Gastrocnemius medialis (tissue), 4 donors: ENCODE measurements at regions not wholly inside any gene's neighbourhood (a gene's known extent, or its start where the extent isn't known, plus 50 kb on each side); places are given as distances from the start of the nearest gene placed in this dataset.

ENCODE experiments used
- ATAC-seq, 2 donors: fragments of 150-250 bp; one replicate each; pipeline ENCODE4 v1.9.1; 2016
- DNase-seq, 2 donors: peaks; one replicate each; pipeline ENCODE4 v3.0.0-alpha.2; 2019
- H3K27ac ChIP-seq, 4 donors: fragments of 200-600 bp; sonication (generic); 1 replicate in 1 of 4; 2 replicates in 3 of 4; pipeline ENCODE4 v1.5.1; 2016 to 2018; ENCODE audit warnings: mild to moderate bottlenecking in 2 of 4, moderate library complexity in 1 of 4
- H3K27me3 ChIP-seq, 3 donors: fragments of 200-600 bp; sonication (generic) in 2 of 3; 1 replicate in 1 of 3; 2 replicates in 2 of 3; pipeline versions ENCODE4 v1.5.1 to v1.6.0; 2016 to 2019; ENCODE audit warnings: mild to moderate bottlenecking in 1 of 3, moderate library complexity in 1 of 3
- H3K36me3 ChIP-seq, 2 donors: fragments of 200-600 bp; sonication (generic) in 1 of 2; one replicate each; pipeline ENCODE4 v1.5.1; 2017 to 2018
- H3K4me1 ChIP-seq, 2 donors: fragments of 200-600 bp; sonication (generic) in 1 of 2; one replicate each; pipeline ENCODE4 v1.5.1; 2016 to 2017; ENCODE audit warnings: mild to moderate bottlenecking in 2 of 2
- H3K4me3 ChIP-seq, 4 donors: fragments of 200-600 bp; sonication (generic) in 3 of 4; 1 replicate in 1 of 4; 2 replicates in 3 of 4; pipeline ENCODE4 v1.5.1; 2016 to 2019; ENCODE audit warnings: mild to moderate bottlenecking in 2 of 4
- H3K9me3 ChIP-seq, 3 donors: fragments of 200-600 bp; sonication (generic) in 2 of 3; 1 replicate in 1 of 3; 2 replicates in 2 of 3; pipeline ENCODE4 v1.5.1; 2016 to 2019
- POLR2A ChIP-seq, 2 donors: fragments of 450-650 bp; IDR thresholded peaks; one replicate each; pipeline ENCODE4 v1.6.1; 2017; ENCODE audit warnings: antibody characterized with exemption in 2 of 2, mild to moderate bottlenecking in 2 of 2, moderate library complexity in 2 of 2
- in situ Hi-C, 4 donors: fragments of 200-750 bp; cut with MboI; loops; one replicate each; pipeline versions ENCODE4 v1.15.0 to v1.8.0; 2017; ENCODE audit warnings: low sequenced_read_pairs in 4 of 4
- intact Hi-C: fragments of 100-400 bp; cut with DNase I; formaldehyde crosslinking; loops from one replicate; pipeline ENCODE4 v1.15.1; 2023; ENCODE audit warnings: low total_unique reads
- TF ChIP-seq, protein P1 (sequence below), 5 experiments: fragments of 450-650 bp in 3 of 5; fragments of 200-600 bp in 2 of 5; sonication (generic) in 2 of 5; IDR thresholded peaks in 4 of 5; conservative IDR thresholded peaks in 1 of 5; 1 replicate in 4 of 5; 2 replicates in 1 of 5; pipeline ENCODE4 v1.5.1; 2016 to 2019; ENCODE audit warnings: antibody characterized with exemption in 5 of 5, mild to moderate bottlenecking in 3 of 5, moderate library complexity in 3 of 5

DNA sequence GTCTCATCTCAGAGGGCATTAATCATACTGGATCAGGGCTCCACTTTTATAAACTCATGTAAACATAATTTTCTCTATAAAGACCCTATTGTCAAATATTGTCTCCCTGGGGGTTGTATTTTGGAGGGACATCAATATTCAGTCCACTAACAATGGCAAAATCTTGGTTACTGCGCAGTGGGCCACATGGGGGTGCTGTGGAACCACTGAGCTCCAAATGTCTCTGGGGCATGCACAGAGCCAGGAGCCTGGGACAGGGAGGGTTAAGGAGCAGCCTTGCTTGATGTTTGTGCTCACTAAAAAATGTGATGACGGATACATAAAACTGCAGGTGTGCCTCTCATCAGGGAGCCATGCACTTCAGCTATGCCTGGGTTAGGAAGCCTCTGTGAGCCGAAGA, 62.1 kb upstream of the PRSS58 start:
- Histone ChIP-seq H3K36me3 (no peaks in the 10 kb centered on the region), H3K27me3 (no peaks in the 10 kb centered on the region), H3K4me1 (peaks cover 0 to 5% of the 10 kb centered on the region in 2 donors), H3K9me3 (no peaks in the 10 kb centered on the region), H3K27ac (no peak overlapping the region), H3K4me3 (no peak overlapping the region)
- no peak for TF ChIP-seq POLR2A (IDR thresholded peaks at IDR 0.05)
- TF ChIP-seq, protein P1, sequence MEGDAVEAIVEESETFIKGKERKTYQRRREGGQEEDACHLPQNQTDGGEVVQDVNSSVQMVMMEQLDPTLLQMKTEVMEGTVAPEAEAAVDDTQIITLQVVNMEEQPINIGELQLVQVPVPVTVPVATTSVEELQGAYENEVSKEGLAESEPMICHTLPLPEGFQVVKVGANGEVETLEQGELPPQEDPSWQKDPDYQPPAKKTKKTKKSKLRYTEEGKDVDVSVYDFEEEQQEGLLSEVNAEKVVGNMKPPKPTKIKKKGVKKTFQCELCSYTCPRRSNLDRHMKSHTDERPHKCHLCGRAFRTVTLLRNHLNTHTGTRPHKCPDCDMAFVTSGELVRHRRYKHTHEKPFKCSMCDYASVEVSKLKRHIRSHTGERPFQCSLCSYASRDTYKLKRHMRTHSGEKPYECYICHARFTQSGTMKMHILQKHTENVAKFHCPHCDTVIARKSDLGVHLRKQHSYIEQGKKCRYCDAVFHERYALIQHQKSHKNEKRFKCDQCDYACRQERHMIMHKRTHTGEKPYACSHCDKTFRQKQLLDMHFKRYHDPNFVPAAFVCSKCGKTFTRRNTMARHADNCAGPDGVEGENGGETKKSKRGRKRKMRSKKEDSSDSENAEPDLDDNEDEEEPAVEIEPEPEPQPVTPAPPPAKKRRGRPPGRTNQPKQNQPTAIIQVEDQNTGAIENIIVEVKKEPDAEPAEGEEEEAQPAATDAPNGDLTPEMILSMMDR (IDR thresholded peaks at IDR 0.05 in 4 of 5, conservative IDR thresholded peaks at IDR 0.05 in 1 of 5) = no peak
- no peak for DNase-seq
- ATAC-seq = no peak
- in situ Hi-C loops = no loop called here
- intact Hi-C loops = no loop called here

DNA sequence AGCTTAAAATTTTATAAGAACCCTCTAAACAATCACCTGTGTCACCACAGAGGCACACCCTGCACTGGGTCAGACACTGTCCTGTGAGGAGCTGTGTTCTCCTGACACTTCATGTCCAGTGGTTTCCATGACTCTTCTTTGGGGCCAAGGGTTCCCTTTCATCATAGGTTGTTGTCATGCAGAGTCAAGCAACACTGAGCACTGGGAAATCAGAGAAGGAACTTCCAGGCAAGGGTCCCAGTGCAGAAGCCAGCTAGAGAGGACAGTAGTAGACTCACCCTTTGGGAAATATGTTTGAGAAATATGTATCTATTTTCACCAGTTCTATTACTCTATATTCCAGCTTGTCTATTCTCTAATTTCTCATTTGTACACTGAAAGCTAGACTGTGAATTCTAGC, 56.4 kb upstream of the PRSS58 start:
- DNase-seq = no peak
- Histone ChIP-seq H3K27me3 (no peaks in the 10 kb centered on the region), H3K36me3 (no peaks in the 10 kb centered on the region), H3K9me3 (no peaks in the 10 kb centered on the region), H3K4me3 (no peak overlapping the region), H3K27ac (no peak overlapping the region), H3K4me1 (peaks cover 0 to 5% of the 10 kb centered on the region in 2 donors)
- no peak for ATAC-seq
- TF ChIP-seq, protein P1 (IDR thresholded peaks at IDR 0.05 in 4 of 5, conservative IDR thresholded peaks at IDR 0.05 in 1 of 5) = no peak
- no peak for TF ChIP-seq POLR2A (IDR thresholded peaks at IDR 0.05)
- in situ Hi-C loops (no loop called here), intact Hi-C loops (no loop called here)

DNA sequence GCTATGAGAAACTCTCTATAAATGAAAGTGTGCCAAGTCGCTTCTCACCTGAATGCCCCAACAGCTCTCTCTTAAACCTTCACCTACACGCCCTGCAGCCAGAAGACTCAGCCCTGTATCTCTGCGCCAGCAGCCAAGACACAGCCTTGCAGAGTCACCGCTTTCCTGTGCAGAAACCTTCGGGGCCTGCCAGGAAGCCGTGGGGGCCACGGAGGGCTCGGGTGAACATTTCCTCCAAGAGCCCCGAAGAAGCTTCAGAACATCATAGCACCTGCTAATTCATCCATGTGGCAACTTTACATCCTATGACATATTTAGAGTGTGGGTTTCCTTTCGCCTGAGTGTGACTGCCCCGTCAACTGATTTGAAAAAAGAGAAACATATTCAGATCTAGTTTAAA, 55.7 kb upstream of the PRSS58 start:
- H3K27me3 ChIP-seq = no peaks in the 10 kb centered on the region
- no peak overlapping the region for H3K4me3 ChIP-seq
- peaks cover 0 to 4% of the 10 kb centered on the region in 2 donors for H3K4me1 ChIP-seq
- TF ChIP-seq, protein P1 (IDR thresholded peaks at IDR 0.05 in 4 of 5, conservative IDR thresholded peaks at IDR 0.05 in 1 of 5) = no peak
- no peak for TF ChIP-seq POLR2A (IDR thresholded peaks at IDR 0.05)
- H3K27ac ChIP-seq = no peak overlapping the region
- intact Hi-C loops (no loop called here), in situ Hi-C loops (no loop called here)
- ATAC-seq = no peak
- no peaks in the 10 kb centered on the region for H3K9me3 ChIP-seq
- H3K36me3 ChIP-seq = no peaks in the 10 kb centered on the region
- no peak for DNase-seq

DNA sequence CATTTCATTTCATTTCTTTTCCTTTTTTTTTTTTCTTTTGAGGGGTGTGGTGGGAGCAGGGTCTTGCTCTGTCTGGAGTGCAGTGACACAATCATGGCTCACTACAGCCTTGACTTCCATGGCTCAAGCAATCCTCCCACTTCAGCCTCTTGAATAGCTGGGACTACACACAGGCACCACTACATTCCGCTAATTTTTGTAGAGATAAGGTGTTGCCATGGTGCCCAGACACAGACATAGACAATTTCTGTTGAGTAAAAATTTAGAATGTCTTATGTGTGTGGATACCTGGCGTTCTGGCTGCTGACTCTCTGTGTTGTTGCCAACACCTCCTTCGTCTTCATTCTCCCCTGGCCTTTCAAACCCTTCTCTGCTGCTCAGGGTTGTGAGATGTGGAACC, 54.0 kb upstream of the PRSS58 start:
- no peaks in the 10 kb centered on the region for H3K4me1 ChIP-seq
- DNase-seq (no peak), ATAC-seq (no peak)
- H3K9me3 ChIP-seq = no peaks in the 10 kb centered on the region
- in situ Hi-C loops = no loop called here
- TF ChIP-seq, protein P1 (IDR thresholded peaks at IDR 0.05 in 4 of 5, conservative IDR thresholded peaks at IDR 0.05 in 1 of 5) = no peak
- TF ChIP-seq POLR2A (IDR thresholded peaks at IDR 0.05) = no peak
- H3K36me3 ChIP-seq = no peaks in the 10 kb centered on the region
- intact Hi-C loops = no loop called here
- H3K27ac ChIP-seq = no peak overlapping the region
- no peaks in the 10 kb centered on the region for H3K27me3 ChIP-seq
- H3K4me3 ChIP-seq = no peak overlapping the region

DNA sequence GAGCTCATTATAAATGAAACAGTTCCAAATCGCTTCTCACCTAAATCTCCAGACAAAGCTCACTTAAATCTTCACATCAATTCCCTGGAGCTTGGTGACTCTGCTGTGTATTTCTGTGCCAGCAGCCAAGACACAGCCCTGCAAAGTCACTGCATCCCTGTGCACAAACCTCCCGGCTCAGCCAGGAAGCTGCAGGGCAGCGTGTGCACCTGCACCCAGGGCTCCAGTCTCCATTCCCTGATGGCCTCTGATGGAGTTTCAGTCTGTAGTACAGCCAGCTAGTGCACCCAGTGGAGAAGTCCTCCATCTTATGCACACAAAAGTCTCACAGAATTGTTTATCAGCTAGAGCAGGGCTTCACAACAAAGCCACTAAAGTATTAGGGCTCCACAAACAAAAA, 51.1 kb upstream of the PRSS58 start:
- Histone ChIP-seq H3K27me3 (no peaks in the 10 kb centered on the region), H3K4me1 (no peaks in the 10 kb centered on the region), H3K27ac (no peak overlapping the region), H3K9me3 (no peaks in the 10 kb centered on the region), H3K36me3 (no peaks in the 10 kb centered on the region), H3K4me3 (no peak overlapping the region)
- in situ Hi-C loops = no loop called here
- intact Hi-C loops = loop anchor here (1.0 kb wide), 1 partner anchor 34 kb away; no protein-coding TSS in a partner anchor
- DNase-seq = no peak
- ATAC-seq = no peak
- no peak for TF ChIP-seq POLR2A (IDR thresholded peaks at IDR 0.05)
- TF ChIP-seq, protein P1 (IDR thresholded peaks at IDR 0.05 in 4 of 5, conservative IDR thresholded peaks at IDR 0.05 in 1 of 5) = no peak
